ENCODE measurements at regions not wholly inside any gene's neighbourhood (a gene's known extent, or its start where the extent isn't known, plus 50 kb on each side); places are given as distances from the start of the nearest gene placed in this dataset.

- ATAC-seq (ENCODE audit: low FRiP score), result no peak
- TF ChIP-seq CTCF (IDR thresholded peaks at IDR 0.05), result no peak
- DNase-seq (ENCODE audit: low spot score), result no peak
Measured at GRCh38 chr15:25051399-25052154, 96.8 kb downstream of the SNRPN start.

GRCh38 chr15:25052191-25052999 is 97.6 kb downstream of the SNRPN start:
- ATAC-seq (ENCODE audit: low FRiP score) (no peak), DNase-seq (ENCODE audit: low spot score) (no peak)
- TF ChIP-seq CTCF (IDR thresholded peaks at IDR 0.05), result no peak

- no peak for DNase-seq (ENCODE audit: low spot score)
- TF ChIP-seq CTCF (IDR thresholded peaks at IDR 0.05), result no peak
Measured at GRCh38 chr15:25053000-25053815, 98.4 kb downstream of the SNRPN start.

GRCh38 chr15:25054329-25054728 is 99.5 kb downstream of the SNRPN start:
- DNase-seq (ENCODE audit: low spot score), result no peak

More at GRCh38 chr15:25053000-25053815, 98.4 kb downstream of the SNRPN start:
- no peak for ATAC-seq (ENCODE audit: low FRiP score)

GRCh38 chr15:25054943-25055342 is 100.2 kb downstream of the SNRPN start:
- TF ChIP-seq CTCF (IDR thresholded peaks at IDR 0.05), result no peak
- DNase-seq (ENCODE audit: low spot score) (no peak), ATAC-seq (ENCODE audit: low FRiP score) (no peak)

More at GRCh38 chr15:25054329-25054728, 99.5 kb downstream of the SNRPN start:
- TF ChIP-seq CTCF (IDR thresholded peaks at IDR 0.05), result no peak
- ATAC-seq (ENCODE audit: low FRiP score), result no peak

GRCh38 chr15:25055356-25056068 is 100.7 kb downstream of the SNRPN start:
- DNase-seq (ENCODE audit: low spot score), result no peak
- TF ChIP-seq CTCF (IDR thresholded peaks at IDR 0.05), result no peak
- ATAC-seq (ENCODE audit: low FRiP score), result no peak

All from omental fat pad (tissue), 3 donors.